OCI-LY7 (cell line): ENCODE measurements at regions not wholly inside any gene's neighbourhood (a gene's known extent, or its start where the extent isn't known, plus 50 kb on each side); places are given as distances from the start of the nearest gene placed in this dataset.

Experiments used
- BruUV-seq: library from RNA; stranded (reverse); fragments of 400-500 nt; replicated peaks from 2 replicates; lab custom pipeline; 2021; lab: Mats Ljungman, UMichigan
- CTCF ChIA-PET: fragments of 300-600 bp; sonication (Branson Sonifier 250); formaldehyde crosslinking; loops from one replicate; lab custom pipeline; 2022; ENCODE audit warnings: antibody characterized with exemption; ENCODE audit not compliant: unreplicated experiment; lab: Charles Lee
- POLR2A ChIA-PET: fragments of 300-600 bp; sonication (Branson Sonifier 250); formaldehyde crosslinking; loops from one replicate; lab custom pipeline; 2022; ENCODE audit warnings: antibody characterized with exemption; lab: Charles Lee
- DNase-seq: peaks from one replicate; pipeline ENCODE4 v3.0.0-alpha.2; 2015; ENCODE audit warnings: low spot score
- H2AFZ ChIP-seq: fragments of 200-600 bp; sonication (generic), shearing (Covaris generic); 2 replicates; pipeline ENCODE4 v1.6.1; 2014; ENCODE audit warnings: mild to moderate bottlenecking, antibody characterized with exemption, low read length, moderate library complexity
- H3K27ac ChIP-seq: fragments of 200-600 bp; sonication (generic); 2 replicates; pipeline ENCODE4 v1.5.1; 2014; ENCODE audit warnings: mixed run types, low read depth, mild to moderate bottlenecking, moderate library complexity, low read length, inconsistent platforms; ENCODE audit not compliant: poor library complexity, severe bottlenecking
- H3K36me3 ChIP-seq: fragments of 200-600 bp; sonication (generic); 2 replicates; pipeline ENCODE4 v1.6.1; 2014; ENCODE audit warnings: mild to moderate bottlenecking, antibody characterized with exemption, low read length, moderate library complexity, mixed read lengths; ENCODE audit not compliant: insufficient read depth
- H3K4me1 ChIP-seq: fragments of 200-600 bp; sonication (generic); 2 replicates; pipeline ENCODE4 v1.5.1; 2014; ENCODE audit warnings: mild to moderate bottlenecking, low read length; ENCODE audit not compliant: insufficient read depth, poor library complexity, severe bottlenecking
- H3K4me2 ChIP-seq: fragments of 200-600 bp; sonication (generic); 2 replicates; pipeline ENCODE4 v1.6.1; 2014; ENCODE audit warnings: mild to moderate bottlenecking, low read length
- H3K4me3 ChIP-seq: fragments of 200-600 bp; sonication (generic); 2 replicates; pipeline ENCODE4 v1.5.1; 2014; ENCODE audit warnings: mild to moderate bottlenecking, low read depth, low read length; ENCODE audit not compliant: poor library complexity, severe bottlenecking
- H3K79me2 ChIP-seq: fragments of 200-600 bp; sonication (generic); 2 replicates; pipeline ENCODE4 v1.6.1; 2016; ENCODE audit warnings: low read depth, mild to moderate bottlenecking, low read length, moderate library complexity, mixed read lengths; ENCODE audit not compliant: insufficient read depth
- H3K9me2 ChIP-seq: fragments of 200-600 bp; sonication (generic); 2 replicates; pipeline ENCODE4 v1.6.1; 2016; ENCODE audit warnings: mild to moderate bottlenecking, low read length, mixed read lengths; ENCODE audit not compliant: insufficient read depth
- H3K9me3 ChIP-seq: fragments of 200-600 bp; sonication (generic); 2 replicates; pipeline ENCODE4 v1.6.1; 2014; ENCODE audit warnings: mild to moderate bottlenecking, mixed run types, low read length, mixed read lengths
- H4K20me1 ChIP-seq: fragments of 200-600 bp; sonication (generic); 2 replicates; pipeline ENCODE4 v1.6.1; 2014; ENCODE audit warnings: mild to moderate bottlenecking, antibody characterized with exemption, low read length, moderate library complexity, mixed read lengths; ENCODE audit not compliant: insufficient read depth
- EZH2phosphoT487 ChIP-seq: fragments of 200-600 bp; sonication (generic); IDR thresholded peaks from 2 replicates; pipeline ENCODE4 v1.6.1; 2018; ENCODE audit warnings: low read depth, borderline replicate concordance, mild to moderate bottlenecking, mixed run types, antibody characterized with exemption, low read length, moderate library complexity, mixed read lengths
- intact Hi-C: fragments of 100-400 bp; cut with micrococcal nuclease; formaldehyde crosslinking; loops from one replicate; pipeline ENCODE4 v1.10.0; 2022; ENCODE audit not compliant: unreplicated experiment
- TF ChIP-seq, protein P1 (sequence below): fragments of 200-600 bp; sonication (generic); conservative IDR thresholded peaks from 2 replicates; pipeline ENCODE4 v1.5.1; 2014; ENCODE audit warnings: mild to moderate bottlenecking, antibody characterized with exemption, low read length, moderate library complexity, mixed read lengths

DNA sequence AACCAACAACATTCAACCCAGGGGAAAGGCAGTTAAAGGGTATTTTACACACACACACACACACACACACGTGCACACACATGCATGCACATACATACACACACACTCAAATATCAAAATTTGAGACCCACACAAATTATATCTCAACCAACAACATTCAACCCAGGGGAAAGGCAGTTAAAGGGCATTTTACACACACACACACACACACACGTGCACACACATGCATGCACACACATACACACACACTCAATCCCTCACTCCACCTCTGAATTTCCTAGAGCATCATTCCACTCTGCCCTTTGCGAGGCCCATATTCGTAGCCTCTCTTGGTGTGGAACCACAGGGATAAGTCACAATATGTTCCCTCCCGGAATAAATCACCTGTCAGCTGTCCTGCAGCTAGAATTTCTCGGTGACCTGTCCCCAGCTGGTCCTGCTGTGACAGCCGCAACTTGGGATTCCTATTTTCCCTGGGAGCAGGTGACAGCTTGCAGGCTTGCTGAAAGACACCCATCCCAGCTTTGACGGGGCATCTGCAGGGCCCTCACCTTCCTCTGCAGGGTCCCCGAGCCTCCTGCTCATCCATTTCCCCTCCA is 122.7 kb downstream of the PSMG1 start:
- Histone ChIP-seq H3K4me3 (no peak overlapping the region), H2AFZ (no peak overlapping the region), H3K9me2 (no peaks in the 10 kb centered on the region), H3K4me2 (no peak overlapping the region), H3K27ac (no peak overlapping the region), H3K36me3 (no peaks in the 10 kb centered on the region), H3K4me1 (no peaks in the 10 kb centered on the region), H3K9me3 (no peaks in the 10 kb centered on the region), H4K20me1 (no peaks in the 10 kb centered on the region), H3K79me2 (no peaks in the 10 kb centered on the region)
- TF ChIP-seq, protein P1, sequence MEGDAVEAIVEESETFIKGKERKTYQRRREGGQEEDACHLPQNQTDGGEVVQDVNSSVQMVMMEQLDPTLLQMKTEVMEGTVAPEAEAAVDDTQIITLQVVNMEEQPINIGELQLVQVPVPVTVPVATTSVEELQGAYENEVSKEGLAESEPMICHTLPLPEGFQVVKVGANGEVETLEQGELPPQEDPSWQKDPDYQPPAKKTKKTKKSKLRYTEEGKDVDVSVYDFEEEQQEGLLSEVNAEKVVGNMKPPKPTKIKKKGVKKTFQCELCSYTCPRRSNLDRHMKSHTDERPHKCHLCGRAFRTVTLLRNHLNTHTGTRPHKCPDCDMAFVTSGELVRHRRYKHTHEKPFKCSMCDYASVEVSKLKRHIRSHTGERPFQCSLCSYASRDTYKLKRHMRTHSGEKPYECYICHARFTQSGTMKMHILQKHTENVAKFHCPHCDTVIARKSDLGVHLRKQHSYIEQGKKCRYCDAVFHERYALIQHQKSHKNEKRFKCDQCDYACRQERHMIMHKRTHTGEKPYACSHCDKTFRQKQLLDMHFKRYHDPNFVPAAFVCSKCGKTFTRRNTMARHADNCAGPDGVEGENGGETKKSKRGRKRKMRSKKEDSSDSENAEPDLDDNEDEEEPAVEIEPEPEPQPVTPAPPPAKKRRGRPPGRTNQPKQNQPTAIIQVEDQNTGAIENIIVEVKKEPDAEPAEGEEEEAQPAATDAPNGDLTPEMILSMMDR = no peak
- no peak for TF ChIP-seq EZH2phosphoT487
- BruUV-seq = no TSS peak
- ChIA-PET POLR2A (no interaction called here), CTCF (no interaction called here)
- intact Hi-C loops = no loop called here
- DNase-seq = no peak

DNA sequence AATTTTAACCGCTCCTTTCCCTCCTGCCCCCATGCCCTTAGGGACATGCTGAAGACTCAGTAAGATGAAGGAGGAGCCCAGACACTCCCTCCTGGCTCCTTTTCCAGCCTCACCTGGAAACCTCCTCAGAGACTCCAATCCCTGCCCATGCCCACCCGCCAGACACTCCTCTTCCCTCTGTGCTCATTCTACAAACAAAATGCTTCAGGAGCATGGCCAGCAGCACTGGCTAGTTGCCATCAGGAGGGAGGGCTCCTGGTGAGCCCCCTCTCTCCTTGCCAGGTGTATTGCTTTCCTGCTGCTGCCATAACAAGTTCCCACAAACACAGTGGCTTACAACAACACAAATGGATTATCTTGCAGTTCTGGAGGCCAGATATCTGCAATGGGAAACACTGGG is 126.1 kb downstream of the PSMG1 start:
- BruUV-seq = no TSS peak
- Histone ChIP-seq H3K27ac (no peak overlapping the region), H3K4me3 (no peak overlapping the region), H2AFZ (no peak overlapping the region), H3K4me2 (no peak overlapping the region), H3K4me1 (no peaks in the 10 kb centered on the region), H3K9me3 (no peaks in the 10 kb centered on the region), H3K36me3 (no peaks in the 10 kb centered on the region), H3K79me2 (no peaks in the 10 kb centered on the region), H3K9me2 (no peaks in the 10 kb centered on the region), H4K20me1 (no peaks in the 10 kb centered on the region)
- ChIA-PET CTCF (no interaction called here), POLR2A (no interaction called here)
- intact Hi-C loops = no loop called here
- no peak for DNase-seq
- no peak for TF ChIP-seq EZH2phosphoT487
- TF ChIP-seq, protein P1 = no peak

DNA sequence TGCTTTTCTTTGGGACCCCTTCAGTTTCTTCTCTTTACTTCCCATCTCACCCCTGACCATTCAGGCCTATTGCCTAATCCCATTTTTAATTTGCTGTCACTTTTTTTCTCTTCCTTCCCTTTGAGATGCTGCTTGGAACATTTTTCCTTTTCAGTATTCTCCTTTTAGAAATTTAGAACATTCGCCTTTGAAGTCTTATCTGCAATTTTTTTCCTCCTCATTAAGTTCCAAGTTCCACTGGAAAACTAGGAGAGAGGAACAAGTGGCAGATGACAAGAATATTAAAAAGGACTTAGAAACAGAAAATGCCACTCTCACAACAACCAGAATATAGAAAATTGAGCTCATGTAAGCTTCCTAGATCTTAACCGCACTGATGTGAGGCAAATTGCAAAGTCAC is 126.6 kb downstream of the PSMG1 start:
- no peak for DNase-seq
- no peaks in the 10 kb centered on the region for H3K4me1 ChIP-seq
- no peaks in the 10 kb centered on the region for H3K36me3 ChIP-seq
- H3K79me2 ChIP-seq = no peaks in the 10 kb centered on the region
- intact Hi-C loops = no loop called here
- H3K4me3 ChIP-seq = no peak overlapping the region
- no TSS peak for BruUV-seq
- H2AFZ ChIP-seq = no peak overlapping the region
- H4K20me1 ChIP-seq = no peaks in the 10 kb centered on the region
- POLR2A ChIA-PET = no interaction called here
- CTCF ChIA-PET = no interaction called here
- H3K9me2 ChIP-seq = no peaks in the 10 kb centered on the region
- no peak for TF ChIP-seq EZH2phosphoT487
- TF ChIP-seq, protein P1 = no peak
- H3K9me3 ChIP-seq = no peaks in the 10 kb centered on the region
- H3K4me2 ChIP-seq = no peak overlapping the region
- no peak overlapping the region for H3K27ac ChIP-seq
